Muscle layer of colon (tissue), 2 donors: ENCODE measurements at regions not wholly inside any gene's neighbourhood (a gene's known extent, or its start where the extent isn't known, plus 50 kb on each side); places are given as distances from the start of the nearest gene placed in this dataset.
"Not testable (repeated sequence)": the region's sequence is repeated elsewhere in the genome, so short reads cannot be mapped to it uniquely, and the experiment has no call there.

Source experiments
- H3K27ac ChIP-seq: one replicate; pipeline ENCODE4 v1.7.0; 2013; ENCODE audit warnings: low read depth, mild to moderate bottlenecking, low read length, moderate library complexity
- H3K27me3 ChIP-seq, 2 donors: one replicate each; pipeline ENCODE4 v1.7.0; 2013; ENCODE audit warnings: low read length in 2 of 2, mild to moderate bottlenecking in 2 of 2; ENCODE audit not compliant: insufficient read depth in 2 of 2, control insufficient read depth in 1 of 2
- H3K36me3 ChIP-seq: one replicate; pipeline ENCODE4 v1.7.0; 2013; ENCODE audit warnings: mild to moderate bottlenecking, low read length; ENCODE audit not compliant: insufficient read depth
- H3K4me1 ChIP-seq: one replicate; pipeline ENCODE4 v1.7.0; 2013; ENCODE audit warnings: mild to moderate bottlenecking, low read length; ENCODE audit not compliant: insufficient read depth
- H3K4me3 ChIP-seq, 2 donors: one replicate each; pipeline ENCODE4 v1.7.0; 2013; ENCODE audit warnings: low read length in 2 of 2, low read depth in 1 of 2, mild to moderate bottlenecking in 1 of 2, moderate library complexity in 1 of 2
- H3K9ac ChIP-seq: one replicate; pipeline ENCODE4 v1.7.0; 2013; ENCODE audit warnings: low read length
- H3K9me3 ChIP-seq: one replicate; pipeline ENCODE4 v1.7.0; 2013; ENCODE audit warnings: mild to moderate bottlenecking, low read length
- donor health status: abdominal sarcoma.
- donor health status: Adenocarcinoma of cecum.

DNA sequence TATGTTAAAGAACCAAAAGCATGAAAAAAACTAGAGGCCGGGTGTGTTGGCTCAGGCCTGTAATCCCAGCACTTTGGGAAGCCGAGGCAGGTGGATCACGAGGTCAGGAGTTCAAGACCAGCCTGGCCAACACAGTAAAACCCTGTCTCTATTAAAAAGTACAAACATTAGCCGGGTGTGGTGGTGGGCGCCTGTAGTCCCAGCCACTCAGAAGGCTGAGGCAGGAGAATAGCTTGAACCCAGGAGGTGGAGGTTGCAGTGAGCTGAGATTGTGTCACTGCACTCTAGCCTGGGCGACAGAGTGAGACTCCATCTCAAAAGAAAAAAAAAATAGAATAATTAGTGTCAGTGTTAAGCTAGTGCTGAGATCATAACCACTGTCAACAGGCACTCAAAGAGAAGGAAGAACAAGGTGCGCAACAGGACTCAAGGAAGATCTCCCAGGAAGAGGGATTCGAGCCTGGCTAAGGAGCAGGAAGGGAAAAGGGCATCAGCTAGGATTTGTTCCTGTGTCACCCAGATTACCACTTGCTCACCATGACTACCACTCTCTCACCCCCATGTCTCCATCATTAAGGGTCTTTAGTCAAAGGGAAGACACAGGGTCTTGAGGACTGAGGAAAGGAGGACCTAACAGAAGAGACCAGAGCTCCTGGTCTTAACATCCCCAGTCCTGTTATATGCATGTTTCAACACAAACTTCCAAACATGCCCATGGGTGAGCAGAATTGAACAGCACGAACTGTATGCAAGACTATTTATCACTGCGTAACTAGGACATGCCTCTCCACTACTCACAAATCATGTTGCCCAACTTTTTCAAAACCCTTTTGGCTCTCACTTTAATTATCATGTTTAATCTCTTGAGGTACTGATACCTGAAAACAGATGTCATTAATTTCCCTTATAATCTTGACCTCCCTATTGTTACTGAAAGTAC is 88.3 kb upstream of the PLEKHM1 start:
- H3K4me1 ChIP-seq: peaks cover 19% of the 10 kb centered on the region
- no peaks in the 10 kb centered on the region for H3K9me3 ChIP-seq
- no peaks in the 10 kb centered on the region for H3K36me3 ChIP-seq
- H3K27ac ChIP-seq: no peak overlapping the region
- no peak overlapping the region for H3K4me3 ChIP-seq
- H3K27me3 ChIP-seq: no peaks in the 10 kb centered on the region
- H3K9ac ChIP-seq: no peak overlapping the region

DNA sequence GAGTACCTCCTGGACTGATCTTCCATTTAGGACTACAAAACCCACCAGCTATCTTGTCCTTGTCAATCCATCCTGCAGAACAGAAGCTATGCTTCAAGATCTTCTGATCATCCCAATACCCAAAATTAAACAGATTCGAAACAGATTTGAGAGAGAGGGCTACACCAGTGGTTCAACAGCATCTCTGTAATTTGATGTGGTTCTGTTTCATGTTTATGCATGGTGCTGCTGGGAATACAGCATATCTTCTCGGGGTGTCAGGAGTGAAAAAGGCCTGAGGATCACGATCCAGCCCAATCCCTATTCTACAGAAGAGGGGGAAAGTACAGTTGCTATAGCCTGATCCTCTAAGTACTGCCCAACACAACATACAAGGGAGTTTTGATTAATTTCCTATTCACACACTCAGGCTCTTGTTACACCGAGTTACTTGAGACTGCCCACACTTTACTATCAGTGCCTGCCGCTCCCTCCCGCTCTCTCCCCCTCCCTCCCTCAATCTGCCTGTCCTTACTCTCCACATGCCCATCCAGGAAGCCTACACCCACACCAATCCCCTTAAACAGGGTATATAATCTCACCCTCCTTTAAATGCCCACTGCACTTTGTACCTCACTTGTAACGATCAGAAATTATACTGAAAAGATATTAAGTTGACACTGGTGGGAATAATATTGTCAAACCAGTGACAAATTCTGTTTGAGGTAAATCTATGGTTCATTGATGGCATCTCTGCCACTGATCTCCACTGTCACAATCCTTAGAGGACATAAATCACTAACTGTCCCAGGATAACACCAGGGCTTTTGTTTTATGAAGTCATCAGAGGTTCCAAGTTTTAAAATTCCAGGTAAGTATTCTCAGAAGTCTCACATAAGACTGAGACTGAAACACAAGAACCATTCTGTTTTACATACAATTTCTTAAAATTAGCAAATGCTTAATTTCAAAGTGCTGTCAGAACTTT is 89.3 kb upstream of the PLEKHM1 start:
- H3K27ac ChIP-seq: no peak overlapping the region

DNA sequence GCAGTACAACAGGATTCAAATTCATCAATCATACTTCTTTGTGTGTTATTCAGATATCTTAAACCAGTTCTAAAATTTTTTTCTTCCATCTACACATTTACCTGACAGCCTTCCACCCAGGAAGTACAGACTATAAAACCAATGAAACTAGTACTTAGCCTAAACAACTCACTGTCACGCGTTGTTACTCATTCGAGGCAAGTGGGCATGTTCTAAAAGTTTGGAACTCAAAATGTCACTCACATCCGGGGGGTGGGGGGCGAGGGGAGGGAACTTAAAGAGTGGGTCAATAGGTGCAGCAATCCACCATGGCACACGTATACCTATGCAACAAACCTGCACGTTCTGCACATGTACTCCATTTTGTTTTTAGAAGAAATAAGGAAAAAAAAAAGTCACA is 90.4 kb upstream of the PLEKHM1 start:
- no peak overlapping the region for H3K4me3 ChIP-seq
- H3K4me1 ChIP-seq: peaks cover 18% of the 10 kb centered on the region
- H3K27me3 ChIP-seq: no peaks in the 10 kb centered on the region
- H3K9ac ChIP-seq: no peak overlapping the region
- H3K36me3 ChIP-seq: no peaks in the 10 kb centered on the region
- H3K27ac ChIP-seq: no peak overlapping the region
- no peaks in the 10 kb centered on the region for H3K9me3 ChIP-seq

More for the DNA sequence above, 89.3 kb upstream of the PLEKHM1 start:
- no peak overlapping the region for H3K9ac ChIP-seq
- H3K4me3 ChIP-seq: no peak overlapping the region
- no peaks in the 10 kb centered on the region for H3K9me3 ChIP-seq
- no peaks in the 10 kb centered on the region for H3K36me3 ChIP-seq
- no peaks in the 10 kb centered on the region for H3K27me3 ChIP-seq
- peaks cover 18% of the 10 kb centered on the region for H3K4me1 ChIP-seq

- H3K27me3 ChIP-seq: no peaks in the 10 kb centered on the region
- H3K27ac ChIP-seq: no peak overlapping the region
- no peaks in the 10 kb centered on the region for H3K9me3 ChIP-seq
- no peak overlapping the region for H3K4me3 ChIP-seq
- peaks cover 18% of the 10 kb centered on the region for H3K4me1 ChIP-seq
- no peaks in the 10 kb centered on the region for H3K36me3 ChIP-seq
- no peak overlapping the region for H3K9ac ChIP-seq
Observed at GRCh38 chr17:45581860-45582259, 91.3 kb upstream of the PLEKHM1 start.

DNA sequence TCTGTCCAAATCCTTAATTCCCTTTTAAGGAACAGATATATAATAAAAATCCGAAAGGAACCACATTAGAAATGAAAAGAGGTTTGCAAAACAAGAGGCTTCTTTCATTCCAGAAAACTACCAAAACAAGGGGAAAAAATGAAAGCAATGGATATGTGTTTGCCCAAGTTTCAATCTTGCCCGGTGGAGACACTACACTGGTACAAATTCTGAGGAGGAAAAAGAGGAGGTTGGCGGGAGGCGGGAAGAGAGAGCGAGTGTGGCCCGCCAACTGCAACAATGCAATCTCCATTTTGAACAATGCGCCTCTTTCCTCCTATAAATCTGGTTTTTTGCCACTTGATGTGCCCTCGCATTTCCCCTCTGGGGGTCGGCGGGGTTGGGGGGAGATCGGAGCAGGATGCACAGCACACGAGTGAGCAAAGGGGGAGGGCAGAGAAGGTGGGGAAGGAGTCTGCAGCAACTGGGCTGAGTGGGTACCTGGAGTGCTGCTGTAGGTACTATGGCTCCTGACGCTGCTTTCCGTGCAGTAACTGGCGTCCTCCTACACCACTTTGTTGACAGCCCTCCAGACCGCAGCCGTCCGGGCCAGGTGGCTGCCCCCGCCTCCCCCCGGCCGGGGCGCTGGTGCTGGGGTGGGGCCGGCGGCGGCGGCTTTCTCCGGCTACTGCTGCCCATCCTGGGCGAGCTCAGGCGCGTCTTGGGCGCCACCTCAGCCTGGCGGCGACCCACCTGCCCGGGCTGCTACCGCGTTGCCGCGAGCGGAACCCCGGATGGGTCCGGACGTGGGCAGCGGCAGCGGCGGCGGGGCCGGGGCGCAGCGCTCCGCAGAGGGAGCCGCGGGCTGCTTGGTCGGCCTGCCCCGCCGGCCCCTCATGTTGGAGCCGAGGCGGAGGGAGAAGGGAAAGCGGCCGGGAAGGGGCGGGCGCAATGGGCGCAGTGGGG is 93.8 kb upstream of the PLEKHM1 start:
- H3K9me3 ChIP-seq: no peaks in the 10 kb centered on the region
- peak overlapping the region; percentile 77 for H3K9ac ChIP-seq

DNA sequence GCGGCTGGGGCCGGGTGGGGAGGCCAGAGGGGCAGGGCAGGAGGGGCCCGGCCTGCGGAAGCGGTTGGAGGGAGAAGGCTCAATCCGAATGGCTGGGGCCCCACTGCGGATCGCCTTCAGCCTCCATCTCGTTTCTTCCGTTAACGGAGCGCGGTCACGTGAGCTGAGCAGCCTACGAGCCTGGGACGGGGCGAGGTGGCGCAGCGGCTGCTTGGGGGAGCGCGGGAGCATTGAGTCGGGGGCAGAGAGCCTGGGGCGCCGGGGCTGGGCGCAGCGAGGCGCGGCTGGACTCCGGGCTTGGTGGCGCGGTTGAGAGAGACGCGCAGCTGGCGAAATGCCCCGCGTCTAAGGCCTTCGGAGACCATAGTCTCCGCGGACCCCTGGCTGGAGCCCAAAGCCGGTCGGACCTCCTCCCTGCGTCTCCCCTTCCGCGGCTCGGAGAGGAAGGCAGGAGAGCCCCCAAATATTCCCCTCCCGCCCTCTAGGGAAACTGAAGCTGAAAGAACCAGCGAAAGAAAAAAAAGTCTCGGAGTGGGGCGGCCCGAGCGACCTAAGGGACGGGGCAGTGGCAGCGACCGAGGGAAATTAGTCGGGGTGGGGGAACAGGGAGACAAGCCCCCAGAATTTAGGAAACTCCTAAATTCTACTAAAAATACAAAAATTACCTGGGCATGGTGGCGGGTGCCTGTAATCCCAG is 94.7 kb upstream of the PLEKHM1 start:
- H3K27me3 ChIP-seq, H3K36me3 ChIP-seq, H3K9me3 ChIP-seq, H3K9ac ChIP-seq: not testable (repeated sequence)
- Histone ChIP-seq H3K27ac (peak overlapping the region; percentile 45), H3K4me3 (peak overlapping the region; percentile 45 to 98), H3K4me1 (peaks cover 13% of the 10 kb centered on the region)

More for the DNA sequence above, 93.8 kb upstream of the PLEKHM1 start:
- Histone ChIP-seq H3K4me1 (peaks cover 18% of the 10 kb centered on the region), H3K27me3 (no peaks in the 10 kb centered on the region), H3K4me3 (peak overlapping the region; percentile 45 to 98), H3K36me3 (no peaks in the 10 kb centered on the region), H3K27ac (peak overlapping the region; percentile 45)

DNA sequence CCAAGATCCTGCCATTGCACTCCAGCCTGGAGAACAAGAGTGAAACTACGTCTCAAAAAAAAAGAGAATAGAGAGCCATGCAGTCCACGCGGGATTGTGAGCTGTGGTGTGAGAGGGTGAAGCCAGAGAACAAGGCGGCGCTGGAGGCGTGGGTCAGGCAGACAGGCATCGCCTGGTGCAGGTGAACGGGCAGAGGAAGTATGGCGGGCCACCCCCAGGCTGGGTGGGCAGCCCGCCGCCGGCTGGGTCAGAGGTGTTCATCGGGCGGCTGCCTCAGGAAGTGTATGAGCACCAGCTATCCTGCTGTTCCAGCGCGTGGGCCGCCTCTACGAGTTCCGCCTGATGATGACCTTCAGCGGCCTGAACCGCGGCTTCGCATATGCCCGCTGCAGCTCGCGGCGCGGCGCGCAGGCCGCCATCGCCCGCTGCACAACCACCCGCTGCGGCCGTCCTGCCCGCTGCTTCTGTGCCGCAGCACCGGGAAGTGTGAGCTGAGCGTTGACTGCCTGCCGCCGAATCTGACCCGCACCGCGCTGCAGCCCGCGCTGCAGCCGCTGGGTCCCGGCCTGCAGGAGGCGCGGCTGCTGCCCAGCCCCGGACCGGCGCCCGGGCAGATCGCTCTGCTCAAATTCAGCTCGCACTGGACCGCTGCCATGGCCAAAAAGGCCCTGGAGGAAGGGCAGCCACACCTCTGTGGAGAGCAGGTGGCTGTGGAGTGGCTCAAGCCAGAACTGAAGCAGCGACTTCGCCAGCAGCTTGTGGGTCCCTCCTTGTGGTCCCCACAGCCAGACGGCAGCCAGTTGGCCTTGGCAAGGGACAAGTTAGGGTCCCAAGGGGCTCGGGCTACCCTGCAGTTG is 95.5 kb upstream of the PLEKHM1 start:
- H3K36me3 ChIP-seq, H3K27me3 ChIP-seq, H3K9me3 ChIP-seq, H3K9ac ChIP-seq, H3K27ac ChIP-seq: not testable (repeated sequence)
- Histone ChIP-seq H3K4me3 (peak overlapping the region in 1 of 2 donors; percentile 32), H3K4me1 (peaks cover 12% of the 10 kb centered on the region)

GRCh38 chr17:45586651-45586934 is 96.1 kb upstream of the PLEKHM1 start:
- not testable (repeated sequence) for H3K27ac ChIP-seq, H3K4me3 ChIP-seq, H3K36me3 ChIP-seq, H3K27me3 ChIP-seq, H3K9me3 ChIP-seq, H3K9ac ChIP-seq
- H3K4me1 ChIP-seq: peaks cover 12% of the 10 kb centered on the region

DNA sequence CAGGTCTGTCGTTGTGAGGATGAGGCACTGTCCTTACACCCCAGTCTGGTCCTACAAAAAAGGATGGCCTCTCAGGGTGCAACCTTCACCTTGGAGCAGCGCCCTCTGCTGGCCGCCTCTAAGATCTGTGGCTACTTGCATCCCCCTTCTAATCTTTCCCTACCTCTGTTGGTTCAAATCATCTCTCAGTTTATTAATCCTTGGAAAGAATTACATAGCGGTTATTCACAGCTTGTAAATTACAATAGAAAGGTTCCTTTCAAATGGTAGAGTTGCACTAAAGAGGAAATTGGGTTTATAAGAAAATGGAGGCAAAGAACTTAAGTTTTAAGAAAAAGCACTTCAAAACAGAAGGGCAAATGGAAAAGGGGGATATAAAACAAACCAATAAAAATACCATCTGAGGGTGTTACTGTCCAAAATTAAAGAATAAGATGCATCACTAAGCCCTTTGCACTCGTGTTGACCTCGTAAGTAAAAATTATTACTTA is 102.0 kb upstream of the PLEKHM1 start:
- not testable (repeated sequence) for H3K9me3 ChIP-seq, H3K36me3 ChIP-seq, H3K4me3 ChIP-seq, H3K27ac ChIP-seq, H3K9ac ChIP-seq, H3K4me1 ChIP-seq, H3K27me3 ChIP-seq

- H3K4me3 ChIP-seq, H3K27me3 ChIP-seq, H3K36me3 ChIP-seq, H3K4me1 ChIP-seq, H3K9me3 ChIP-seq, H3K27ac ChIP-seq, H3K9ac ChIP-seq: not testable (repeated sequence)
Observed at GRCh38 chr17:45596347-45596746, 105.8 kb upstream of the PLEKHM1 start.
